ENCODE measurements at regions not wholly inside any gene's neighbourhood (a gene's known extent, or its start where the extent isn't known, plus 50 kb on each side); places are given as distances from the start of the nearest gene placed in this dataset.

DNA sequence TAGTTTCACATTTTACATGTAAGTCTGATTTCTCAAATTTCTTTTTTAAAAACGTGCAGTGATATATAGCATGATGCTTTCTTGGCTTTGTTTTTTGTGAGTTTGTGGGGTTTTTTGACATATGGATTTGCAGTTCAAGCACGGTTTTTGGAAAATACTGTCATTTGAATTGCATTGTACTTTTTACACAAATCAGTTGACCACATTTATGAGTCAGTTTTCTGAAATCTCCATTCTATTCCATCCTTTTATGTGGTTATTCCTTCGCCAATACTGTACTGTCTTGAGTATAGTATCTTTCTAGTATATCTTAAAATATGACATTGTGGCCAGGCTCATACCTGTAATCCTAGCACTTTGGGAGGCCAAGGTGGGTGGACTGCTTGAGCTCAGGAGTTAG, 890.0 kb upstream of the CITED2 start:
- no peak for DNase-seq (ENCODE audit: extremely low read depth in 1 of 4, low spot score in 3 of 4)
- Histone ChIP-seq H3K9ac (ENCODE audit: insufficient read depth in 1 of 2, low read depth in 2 of 2, low read length in 2 of 2) (no peak overlapping the region), H3K27me3 (ENCODE audit: control insufficient read depth in 2 of 2, insufficient read depth in 2 of 2, low read length in 2 of 2) (no peaks in the 10 kb centered on the region), H3K9me1 (ENCODE audit: control insufficient read depth, insufficient read depth, low read length) (no peaks in the 10 kb centered on the region), H3K27ac (ENCODE audit: extremely low read depth, low read depth, low read length) (no peak overlapping the region), H3K4me2 (ENCODE audit: insufficient read depth, low read length) (no peak overlapping the region), H3K4me1 (replicated peaks in 1 of 2; ENCODE audit: control insufficient read depth in 2 of 2, insufficient read depth in 2 of 2, low read length in 2 of 2) (no peaks in the 10 kb centered on the region), H4K20me1 (replicated peaks; ENCODE audit: control insufficient read depth, insufficient read depth, low read length) (no peaks in the 10 kb centered on the region), H3K9me3 (replicated peaks; ENCODE audit: control insufficient read depth, insufficient read depth, low read depth, low read length) (no peaks in the 10 kb centered on the region), H3K4me3 (no peak overlapping the region), H3K36me3 (ENCODE audit: control insufficient read depth, insufficient read depth, low read length) (no peaks in the 10 kb centered on the region), H3K79me2 (ENCODE audit: control insufficient read depth, insufficient read depth, low read length) (peaks cover 6% of the 10 kb centered on the region; the same call in 2 of the 3 replicates), H2AFZ (ENCODE audit: low read depth, low read length) (no peak overlapping the region)
- POLR2A ChIA-PET = no interaction called here
- WGBS (ENCODE audit: insufficient coverage, low coverage, missing lambda C conversion rate) = 62% methylated on average over 3 of the region's 3 CpGs
- no peak for ATAC-seq
- no peak for FAIRE-seq
- BruUV-seq (replicated peaks) = no TSS peak
- CTCF ChIA-PET (ENCODE audit: low intra/inter-chr PET ratio) = no interaction called here
- no peak for TF ChIP-seq FOS (IDR thresholded peaks at IDR 0.05; ENCODE audit: extremely low read depth, insufficient read length)
- TF ChIP-seq HOXB6 (CRISPR knock-in tag; IDR thresholded peaks at IDR 0.05; ENCODE audit: borderline replicate concordance) = no peak
- TF ChIP-seq BRD9 (IDR thresholded peaks at IDR 0.05; ENCODE audit: low read depth, partially characterized antibody) = no peak
- no peak for TF ChIP-seq ZNF408 (CRISPR knock-in tag; IDR thresholded peaks at IDR 0.05; ENCODE audit: low read depth)
- TF ChIP-seq TSC22D4 (tag; IDR thresholded peaks at IDR 0.05) = no peak
- TF ChIP-seq SAFB2 (IDR thresholded peaks at IDR 0.05; ENCODE audit: borderline replicate concordance, low read depth, low read length, severe bottlenecking) = no peak
- TF ChIP-seq TCFL5 (CRISPR knock-in tag; conservative IDR thresholded peaks at IDR 0.05) = no peak
- no peak for TF ChIP-seq CGGBP1 (CRISPR knock-in tag; IDR thresholded peaks at IDR 0.05)
- intact Hi-C loops (cut with micrococcal nuclease) (no loop called here), in situ Hi-C loops (cut with MboI) (no loop called here)

All from K562 (cell line).